Stomach (tissue), 8 donors: ENCODE measurements at regions not wholly inside any gene's neighbourhood (a gene's known extent, or its start where the extent isn't known, plus 50 kb on each side); places are given as distances from the start of the nearest gene placed in this dataset.

ENCODE experiments used
- DNase-seq, 2 donors: peaks; one replicate each; pipeline versions ENCODE4 v3.0.0 to v3.0.0-alpha.2; 2013 to 2019
- H3K27ac ChIP-seq, 5 donors: fragments of 200-600 bp in 4 of 5; sonication (generic) in 4 of 5; one replicate each; pipeline ENCODE4 v1.5.1; 2013 to 2019; ENCODE audit warnings: mild to moderate bottlenecking in 1 of 5, moderate library complexity in 1 of 5
- H3K27me3 ChIP-seq, 3 donors: fragments of 200-600 bp; sonication (generic); one replicate each; pipeline ENCODE4 v1.5.1; 2017 to 2019; ENCODE audit warnings: mixed run types in 1 of 3
- H3K36me3 ChIP-seq, 4 donors: fragments of 200-600 bp; sonication (generic); 1 replicate in 3 of 4; 2 replicates in 1 of 4; pipeline ENCODE4 v1.5.1; 2016 to 2019
- H3K4me1 ChIP-seq, 4 donors: fragments of 200-600 bp; sonication (generic); one replicate each; pipeline ENCODE4 v1.5.1; 2016 to 2019
- H3K4me3 ChIP-seq, 4 donors: fragments of 200-600 bp; sonication (generic) in 3 of 4; one replicate each; pipeline ENCODE4 v1.5.1; 2016 to 2019; ENCODE audit warnings: mild to moderate bottlenecking in 1 of 4
- H3K9me3 ChIP-seq, 4 donors: fragments of 200-600 bp; sonication (generic); one replicate each; pipeline ENCODE4 v1.5.1; 2016 to 2019
- CTCF ChIP-seq, 7 experiments: fragments of 450-650 bp in 4 of 7; fragments of 200-600 bp in 3 of 7; sonication (generic) in 3 of 7; IDR thresholded peaks; one replicate each; pipeline ENCODE4 v1.5.1; 2016 to 2019; ENCODE audit warnings: antibody characterized with exemption in 7 of 7, control low read depth in 2 of 7, mild to moderate bottlenecking in 1 of 7
- EP300 ChIP-seq: sonication (generic); formaldehyde crosslinking; IDR thresholded peaks from one replicate; pipeline ENCODE4 v1.6.1; 2017; ENCODE audit warnings: antibody characterized with exemption
- POLR2A ChIP-seq, 4 donors: fragments of 450-650 bp; IDR thresholded peaks; one replicate each; pipeline ENCODE4 v1.6.1; 2016; ENCODE audit warnings: antibody characterized with exemption in 4 of 4, control low read depth in 2 of 4, mild to moderate bottlenecking in 1 of 4, moderate library complexity in 1 of 4
- POLR2AphosphoS5 ChIP-seq, 3 donors: sonication (generic); formaldehyde crosslinking; IDR thresholded peaks; one replicate each; pipeline ENCODE4 v1.6.1; 2016; ENCODE audit warnings: antibody characterized with exemption in 3 of 3
- whole genome bisulfite sequencing, 5 donors: extraction: QIAGEN DNeasy Blood & Tissue Kit in 3 of 5; methylation state at CpG; one replicate each; pipeline versions ENCODE4 v1.1.5 to v1.1.7; 2013 to 2018; 5-methylcytosine and 5-hydroxymethylcytosine counted together
- intact Hi-C: fragments of 100-400 bp; cut with DNase I; formaldehyde crosslinking; loops from one replicate; pipeline ENCODE4 v1.15.1; 2023; ENCODE audit warnings: low total_unique reads
- donor health status: healthy with polysubstance abuse.
- donor health status: Bipolar disorder and iron deficiency.
- donor health status: healthy.

GRCh38 chr2:155766342-155767115, 566.0 kb downstream of the NR4A2 start:
- DNase-seq, result no peak
- H3K27ac ChIP-seq, result no peak overlapping the region
- H3K27me3 ChIP-seq, result no peaks in the 10 kb centered on the region
- no peak overlapping the region for H3K4me3 ChIP-seq
- H3K9me3 ChIP-seq, result peaks cover 0 to 8% (median 0%) of the 10 kb centered on the region in 4 donors
- TF ChIP-seq CTCF (IDR thresholded peaks at IDR 0.05) (no peak), EP300 (no peak), POLR2A (IDR thresholded peaks at IDR 0.05) (no peak), POLR2AphosphoS5 (IDR thresholded peaks at IDR 0.05) (no peak)
- H3K36me3 ChIP-seq, result no peaks in the 10 kb centered on the region
- 46 to 58% (median 52%) methylated on average over 8 of the region's 8 CpGs for WGBS, 5 donors
- no peaks in the 10 kb centered on the region for H3K4me1 ChIP-seq
- intact Hi-C loops, result no loop called here

GRCh38 chr2:155755481-155755880, 577.0 kb downstream of the NR4A2 start:
- Histone ChIP-seq H3K36me3 (no peaks in the 10 kb centered on the region), H3K27me3 (no peaks in the 10 kb centered on the region), H3K4me3 (no peak overlapping the region), H3K4me1 (no peaks in the 10 kb centered on the region), H3K9me3 (no peaks in the 10 kb centered on the region), H3K27ac (no peak overlapping the region)
- intact Hi-C loops, result no loop called here
- no peak for DNase-seq
- TF ChIP-seq CTCF (IDR thresholded peaks at IDR 0.05) (no peak), EP300 (no peak), POLR2AphosphoS5 (IDR thresholded peaks at IDR 0.05) (no peak), POLR2A (IDR thresholded peaks at IDR 0.05) (no peak)

- Histone ChIP-seq H3K36me3 (no peaks in the 10 kb centered on the region), H3K4me1 (no peaks in the 10 kb centered on the region), H3K4me3 (no peak overlapping the region), H3K9me3 (no peaks in the 10 kb centered on the region), H3K27me3 (no peaks in the 10 kb centered on the region), H3K27ac (no peak overlapping the region)
- WGBS, 5 donors, result 42 to 62% (median 59%) methylated on average over 2 to 4 of the region's 4 CpGs
- intact Hi-C loops, result no loop called here
- DNase-seq, result no peak
- TF ChIP-seq POLR2A (IDR thresholded peaks at IDR 0.05), result no peak
- no peak for TF ChIP-seq POLR2AphosphoS5 (IDR thresholded peaks at IDR 0.05)
- TF ChIP-seq EP300, result no peak
- no peak for TF ChIP-seq CTCF (IDR thresholded peaks at IDR 0.05)
Observed at GRCh38 chr2:155748131-155748530, 584.4 kb downstream of the NR4A2 start.

- no peaks in the 10 kb centered on the region for H3K4me1 ChIP-seq
- no peaks in the 10 kb centered on the region for H3K36me3 ChIP-seq
- no peak overlapping the region for H3K4me3 ChIP-seq
- no peaks in the 10 kb centered on the region for H3K9me3 ChIP-seq
- TF ChIP-seq POLR2A (IDR thresholded peaks at IDR 0.05) (no peak), EP300 (no peak)
- no peak for DNase-seq
- intact Hi-C loops, result no loop called here
- WGBS, 5 donors, result 71 to 81% (median 76%) methylated on average over 3 of the region's 3 CpGs
- no peak overlapping the region for H3K27ac ChIP-seq
- H3K27me3 ChIP-seq, result no peaks in the 10 kb centered on the region
Observed at GRCh38 chr2:155747531-155747930, 585.0 kb downstream of the NR4A2 start.

- no peaks in the 10 kb centered on the region for H3K9me3 ChIP-seq
- H3K4me3 ChIP-seq, result no peak overlapping the region
- H3K27ac ChIP-seq, result no peak overlapping the region
- no peaks in the 10 kb centered on the region for H3K36me3 ChIP-seq
- no peak for TF ChIP-seq EP300
- no peak for TF ChIP-seq POLR2A (IDR thresholded peaks at IDR 0.05)
- TF ChIP-seq POLR2AphosphoS5 (IDR thresholded peaks at IDR 0.05), result no peak
- no peak for TF ChIP-seq CTCF (IDR thresholded peaks at IDR 0.05)
- no peaks in the 10 kb centered on the region for H3K27me3 ChIP-seq
- DNase-seq, result peak in 1 of 2 donors; percentile 5
- intact Hi-C loops, result no loop called here
- H3K4me1 ChIP-seq, result no peaks in the 10 kb centered on the region
- WGBS, 5 donors, result 54 to 72% (median 69%) methylated on average over 4 of the region's 4 CpGs
Observed at GRCh38 chr2:155733091-155733853, 599.2 kb downstream of the NR4A2 start.
